Transverse colon (tissue), 3 donors: ENCODE measurements at regions not wholly inside any gene's neighbourhood (a gene's known extent, or its start where the extent isn't known, plus 50 kb on each side); places are given as distances from the start of the nearest gene placed in this dataset.

Experiments used
- CTCF ChIP-seq, 5 experiments: fragments of 200-600 bp in 3 of 5; fragments of 450-650 bp in 2 of 5; sonication (generic) in 3 of 5; IDR thresholded peaks; 1 replicate in 2 of 5; 2 replicates in 3 of 5; pipeline ENCODE4 v1.5.1; 2016 to 2017; ENCODE audit warnings: antibody characterized with exemption in 5 of 5, inconsistent platforms in 3 of 5, mild to moderate bottlenecking in 2 of 5, moderate library complexity in 1 of 5
- POLR2A ChIP-seq: fragments of 450-650 bp; IDR thresholded peaks from one replicate; pipeline ENCODE4 v1.6.1; 2016; ENCODE audit warnings: antibody characterized with exemption, mild to moderate bottlenecking, moderate library complexity

GRCh38 chr4:137454767-137455166 is 77.5 kb downstream of the PCDH18 start:
- TF ChIP-seq CTCF (IDR thresholded peaks at IDR 0.05), result no peak
- TF ChIP-seq POLR2A, result no peak
